Fibroblast of skin of left quadriceps (primary cell): ENCODE measurements at regions not wholly inside any gene's neighbourhood (a gene's known extent, or its start where the extent isn't known, plus 50 kb on each side); places are given as distances from the start of the nearest gene placed in this dataset.

Experiments
- DNase-seq, 2 experiments: peaks; one replicate each; pipeline ENCODE4 v3.0.0-alpha.2; 2013; ENCODE audit warnings: low read depth in 2 of 2

- DNase-seq: no peak
These were observed 127.6 kb upstream of the MID1 start for GRCh38 chrX:10747975-10748374.

DNA sequence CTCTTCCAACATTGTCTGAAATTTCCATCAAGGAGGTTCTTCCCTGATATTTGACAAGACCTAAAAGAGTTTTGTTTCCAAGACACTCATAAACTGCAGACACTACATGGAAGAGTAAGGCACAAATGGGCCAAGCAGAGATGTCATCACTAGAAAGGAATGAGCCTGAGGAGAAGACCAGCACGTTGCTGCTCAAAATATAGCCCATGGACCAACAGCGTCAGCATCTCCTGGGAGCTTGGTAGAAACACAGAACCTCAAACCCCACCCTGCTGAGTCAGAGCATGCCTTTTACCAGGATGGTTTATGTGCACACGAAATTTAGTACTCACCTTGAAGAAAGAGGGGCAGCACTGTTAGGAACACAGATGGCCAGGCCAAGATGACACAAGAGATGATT lies 128.7 kb upstream of the MID1 start:
- DNase-seq: no peak

- DNase-seq: no peak
These were observed 130.2 kb upstream of the MID1 start for GRCh38 chrX:10750581-10750980.

- no peak for DNase-seq
These were observed 132.7 kb upstream of the MID1 start for GRCh38 chrX:10753116-10753515.

DNA sequence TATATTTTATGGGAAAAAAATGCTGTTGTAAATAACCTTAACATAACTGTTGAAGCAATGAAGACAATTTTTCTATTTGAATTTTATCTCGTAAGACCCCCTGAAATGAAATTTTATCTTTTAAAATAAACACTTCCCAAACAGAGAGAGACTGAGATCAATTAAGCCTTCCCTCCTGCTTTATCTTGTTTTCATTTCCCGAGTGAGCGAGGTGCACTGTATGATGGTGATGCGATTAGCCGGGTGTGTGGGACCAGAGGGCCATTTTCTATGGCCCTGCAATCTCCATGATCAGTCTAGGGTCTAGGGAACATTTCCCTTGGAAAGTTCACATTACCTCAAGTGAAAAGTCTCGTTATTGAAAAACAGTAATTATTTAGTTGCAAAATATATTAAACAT lies 134.1 kb upstream of the MID1 start:
- no peak for DNase-seq

GRCh38 chrX:10755439-10756334 lies 135.3 kb upstream of the MID1 start:
- DNase-seq: peak; percentile 65 to 73

- peak in 1 of 2 experiments; percentile 59 for DNase-seq
These were observed 136.1 kb upstream of the MID1 start for GRCh38 chrX:10756441-10756840.

DNA sequence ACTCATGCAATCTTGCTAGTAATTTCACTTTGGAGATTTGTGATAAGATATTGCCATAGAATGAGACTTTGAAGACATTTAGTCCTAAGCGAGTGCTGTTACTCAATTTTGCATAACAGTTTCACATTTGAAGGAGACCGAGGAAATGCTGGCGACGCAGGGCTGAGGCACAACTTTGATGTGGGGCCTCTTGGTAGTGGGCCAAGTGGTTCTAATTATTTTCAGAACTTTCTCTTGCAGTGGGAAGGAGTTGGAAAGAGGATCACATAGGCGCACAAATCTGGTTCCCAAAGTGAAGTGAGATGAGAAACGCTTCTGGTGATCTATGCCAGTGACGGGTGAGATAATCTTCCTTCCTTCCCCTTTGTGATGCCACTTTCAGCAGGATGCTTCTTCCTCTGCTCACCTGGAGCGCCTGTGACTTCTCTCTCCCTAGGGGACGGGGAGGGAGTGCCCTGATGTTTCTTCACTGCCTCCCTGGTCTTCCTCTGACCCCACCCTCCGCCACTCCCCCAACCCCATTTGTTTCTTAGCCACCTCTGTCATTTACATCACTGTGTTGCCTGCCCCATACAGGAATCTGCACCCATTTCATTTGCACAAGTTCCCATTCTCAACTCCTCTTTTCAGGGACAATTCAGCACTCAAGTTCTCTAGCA lies 138.9 kb upstream of the MID1 start:
- no peak for DNase-seq

DNA sequence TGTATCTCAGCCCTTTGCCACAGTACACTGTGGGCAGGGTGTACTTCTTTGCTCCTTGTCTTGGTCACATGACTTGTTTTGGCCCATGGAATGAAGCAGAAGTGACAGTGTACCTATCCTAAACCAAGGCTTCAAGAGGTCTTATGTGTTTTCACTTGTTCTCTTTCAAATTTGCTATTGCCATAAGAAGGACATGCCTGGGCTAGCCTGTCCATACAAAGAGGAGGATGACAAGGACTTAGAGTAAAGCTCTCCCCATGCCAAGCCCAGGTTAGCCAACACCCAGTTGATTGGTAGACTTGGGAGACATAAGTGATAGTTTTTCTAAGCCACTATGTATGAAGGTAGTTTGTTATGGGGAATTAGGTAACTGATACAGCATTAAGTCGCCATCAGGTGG lies 141.1 kb upstream of the MID1 start:
- DNase-seq: no peak

DNA sequence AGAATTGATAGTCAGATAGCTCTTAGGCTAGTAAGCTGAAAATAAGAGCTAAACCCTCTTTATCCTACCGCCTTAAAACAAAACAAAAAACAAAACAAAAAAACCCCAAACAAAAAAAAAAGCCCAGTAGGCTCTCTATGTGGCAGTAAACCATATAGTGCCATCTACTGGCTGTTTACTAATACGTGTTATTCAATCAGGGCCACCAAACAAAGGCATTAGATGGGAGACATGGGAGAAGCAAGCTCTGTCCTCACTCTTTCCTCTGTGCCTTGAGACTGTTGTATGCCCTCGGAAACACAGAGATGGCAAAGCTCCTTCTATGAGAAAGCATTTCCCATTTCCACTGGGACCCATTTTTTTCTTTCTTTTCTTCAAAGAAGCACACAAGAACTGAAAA lies 148.8 kb upstream of the MID1 start:
- DNase-seq: peak in 1 of 2 experiments; percentile 14

DNA sequence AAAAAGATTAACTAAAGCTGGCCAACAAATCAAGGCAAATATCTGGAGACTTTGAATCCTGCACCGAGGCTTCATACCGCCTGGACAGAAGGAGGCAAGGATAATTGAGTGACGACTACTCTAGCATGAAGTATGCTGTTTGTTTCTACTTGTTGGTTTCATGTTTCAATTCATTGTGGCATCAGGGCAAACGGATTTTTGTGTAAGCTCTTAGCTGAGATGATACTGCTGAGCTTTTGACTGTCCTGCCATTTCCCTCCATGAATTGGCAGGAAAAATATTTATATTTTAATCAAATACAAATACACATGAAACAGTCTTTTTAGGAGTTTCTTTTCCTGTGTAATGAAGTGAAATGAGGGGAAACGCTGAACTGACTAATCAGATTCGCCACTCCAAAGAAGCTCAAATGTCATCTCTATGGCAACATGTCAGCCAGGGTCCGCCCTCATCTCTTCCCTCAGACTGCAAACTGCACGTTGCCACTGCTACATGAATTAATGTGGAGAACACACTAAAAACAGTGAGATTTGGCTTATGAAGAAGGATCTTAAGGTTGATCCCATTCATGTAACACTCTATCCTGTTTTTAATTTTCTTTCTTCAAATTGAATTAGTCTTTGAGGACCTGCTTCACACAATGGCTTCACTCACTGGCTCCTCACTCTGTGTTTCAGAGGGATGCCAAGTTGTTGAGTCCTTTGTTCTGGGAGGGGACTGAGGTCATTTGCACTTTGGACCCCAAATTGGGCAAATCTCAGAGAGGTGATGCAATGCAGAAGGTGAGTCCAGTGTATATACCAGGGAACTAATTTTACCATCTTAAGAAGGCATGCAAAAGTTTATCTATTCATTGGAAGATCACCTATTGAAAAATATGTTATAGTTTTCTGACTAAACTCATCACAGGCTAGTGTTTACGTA lies 149.6 kb upstream of the MID1 start:
- DNase-seq: no peak

DNA sequence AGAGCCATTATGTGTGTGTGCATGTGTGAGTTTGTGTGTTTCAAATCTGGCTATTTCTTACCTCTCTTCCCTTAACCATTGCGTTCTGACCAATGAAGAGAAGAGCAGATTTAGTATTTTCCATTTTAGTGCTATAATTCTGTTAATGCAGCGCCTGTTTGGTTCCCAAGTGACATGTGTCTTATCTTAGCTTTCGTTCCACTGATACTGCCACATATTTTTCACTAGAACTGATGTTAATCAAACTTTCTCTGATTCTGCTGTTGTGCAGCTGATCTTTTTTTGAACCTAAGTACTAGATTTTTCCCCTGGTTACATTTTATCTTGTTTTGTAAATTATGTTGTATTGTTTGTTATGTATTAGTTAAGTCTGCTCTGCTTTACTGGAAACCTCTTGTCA lies 152.9 kb upstream of the MID1 start:
- no peak for DNase-seq

- no peak for DNase-seq
These were observed 161.6 kb upstream of the MID1 start for GRCh38 chrX:10781847-10782530.

DNA sequence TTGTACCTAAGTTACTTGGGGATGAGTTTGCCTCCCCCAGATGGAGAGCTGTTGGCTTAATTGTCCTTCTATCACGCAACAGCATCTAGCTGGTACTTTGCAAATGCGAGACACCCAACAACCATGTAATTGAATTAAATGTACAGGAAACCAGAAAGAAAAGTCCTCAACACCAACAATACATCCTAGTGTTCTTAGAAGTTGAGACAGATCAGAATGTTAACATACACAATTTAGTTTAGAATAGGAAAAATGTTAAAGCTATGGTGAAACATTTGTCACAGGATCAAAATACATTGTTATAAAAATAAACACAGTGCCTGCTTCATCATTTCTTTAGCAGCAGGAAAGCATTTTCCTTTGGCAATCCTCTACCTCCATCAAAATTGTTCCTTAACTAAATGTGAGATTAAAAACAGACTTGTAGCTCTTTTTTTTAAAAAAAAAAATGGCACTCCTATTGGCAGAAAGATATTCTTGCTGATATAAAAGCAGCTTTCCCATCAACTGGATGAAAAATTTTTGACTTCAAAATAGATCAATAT lies 163.1 kb upstream of the MID1 start:
- DNase-seq: no peak

DNA sequence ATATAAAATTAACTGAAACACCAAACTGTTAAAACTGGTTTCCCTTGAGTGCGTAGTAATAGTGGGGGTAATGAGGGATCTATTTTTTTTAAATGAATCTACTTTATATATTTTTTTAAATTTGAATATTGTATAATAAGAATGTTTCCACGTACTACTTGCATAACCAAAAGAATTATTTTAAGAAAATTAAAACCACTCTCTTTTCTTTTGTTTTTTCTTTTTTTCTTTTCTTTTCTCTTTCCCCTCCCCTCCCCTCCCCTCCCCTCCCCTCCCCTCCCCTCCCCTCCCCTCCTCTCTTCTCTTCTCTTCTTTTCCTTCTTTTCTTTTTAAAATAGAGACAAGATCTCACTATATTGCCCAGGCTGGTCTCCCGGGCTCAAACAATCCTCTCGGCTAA lies 166.9 kb upstream of the MID1 start:
- DNase-seq: no peak

DNA sequence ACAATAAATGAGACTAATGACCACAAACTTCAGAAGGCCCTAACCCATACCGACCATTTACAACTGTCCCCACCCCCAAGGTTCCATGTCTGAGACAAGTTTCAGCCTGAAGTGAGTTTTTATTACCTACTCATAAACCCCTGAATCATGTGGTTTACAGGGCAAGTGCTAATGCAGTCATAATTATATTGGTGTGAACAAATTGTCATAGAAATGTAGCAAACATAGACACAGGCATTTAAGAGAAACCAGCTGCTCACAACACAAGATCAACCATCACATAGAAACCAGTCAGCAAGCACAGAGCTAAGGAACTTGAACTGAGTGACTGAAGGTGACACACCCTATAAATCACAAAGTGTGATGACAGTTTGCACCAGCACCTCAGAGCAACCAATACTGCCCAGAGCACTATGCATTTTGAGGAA lies 173.8 kb upstream of the MID1 start:
- DNase-seq: no peak

DNA sequence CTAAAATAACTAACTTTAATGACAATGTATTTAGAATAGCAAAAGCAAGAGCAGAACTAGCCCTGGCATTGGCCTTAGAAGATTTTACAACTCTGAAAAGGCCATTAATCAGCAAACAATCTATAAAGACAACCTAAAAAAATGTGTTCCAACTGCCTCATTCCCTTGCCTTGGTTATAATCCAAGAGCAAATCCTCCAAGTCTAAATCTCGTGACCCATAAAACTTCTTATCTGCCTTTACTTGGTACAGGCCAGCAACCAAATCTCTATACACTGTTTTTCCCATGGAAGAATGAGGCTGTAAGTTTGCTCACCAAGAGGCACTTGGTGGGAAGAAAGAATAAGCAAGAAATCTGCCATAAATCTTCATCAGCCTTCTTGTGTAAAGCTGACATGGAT lies 175.3 kb upstream of the MID1 start:
- no peak for DNase-seq

DNA sequence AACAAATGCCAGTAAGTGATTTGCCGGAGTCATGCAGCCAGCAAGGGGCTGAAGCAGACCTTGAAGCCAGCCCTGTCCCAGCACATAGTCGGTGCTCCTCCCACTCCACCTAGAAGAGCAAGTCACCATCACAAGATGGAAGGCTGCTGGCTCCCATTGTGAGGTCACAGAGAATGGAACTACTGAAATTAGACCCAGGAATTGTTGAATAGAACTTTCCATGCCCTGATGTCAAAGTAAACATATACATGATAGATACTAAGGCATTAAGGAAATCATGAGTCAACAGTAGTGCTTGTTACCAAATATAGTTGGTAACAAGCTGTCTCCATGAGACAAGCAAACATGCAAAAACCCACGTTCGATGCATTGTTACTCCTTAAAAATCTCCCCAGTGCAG lies 177.1 kb upstream of the MID1 start:
- DNase-seq: no peak

DNA sequence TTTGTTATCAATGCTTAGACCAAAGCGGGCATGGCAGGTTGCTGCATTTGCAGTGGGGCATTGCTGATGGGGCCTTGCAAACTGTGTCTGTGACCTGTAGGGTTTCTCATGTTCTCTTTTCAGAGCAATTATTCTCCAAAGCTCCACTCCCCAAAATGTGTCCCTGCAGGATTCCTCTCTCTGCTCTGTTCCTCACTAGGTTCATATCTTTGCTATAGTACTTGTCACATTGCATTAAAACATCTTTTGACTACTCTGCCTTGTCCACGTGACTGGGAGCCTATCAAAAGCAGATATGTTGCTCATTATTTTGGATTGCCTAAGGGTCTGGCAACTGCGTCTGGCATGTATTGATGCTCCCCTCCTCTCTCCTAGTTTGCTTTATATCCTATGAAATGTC lies 177.7 kb upstream of the MID1 start:
- no peak for DNase-seq

DNA sequence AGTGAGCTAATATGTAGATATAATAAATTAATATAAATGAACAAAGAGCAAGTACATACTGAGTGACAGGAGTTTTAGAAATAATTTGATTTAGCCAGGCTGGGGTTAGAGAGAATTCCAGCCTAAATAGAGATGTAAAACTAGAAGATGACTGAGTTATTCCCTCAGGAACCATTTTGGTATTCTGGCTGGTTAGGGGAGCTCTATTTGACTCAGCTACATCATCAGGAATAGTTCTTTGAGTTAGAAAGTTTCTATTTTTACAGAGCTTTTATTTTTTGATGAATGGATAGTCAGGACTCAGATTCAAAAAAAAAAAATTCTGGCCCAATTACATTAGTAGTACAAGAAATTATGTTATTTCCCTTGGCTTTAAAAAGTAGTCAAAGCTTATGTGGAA lies 180.4 kb upstream of the MID1 start:
- no peak for DNase-seq

- no peak for DNase-seq
These were observed 190.7 kb upstream of the MID1 start for GRCh38 chrX:10811111-10811510.
